ENCODE measurements at regions not wholly inside any gene's neighbourhood (a gene's known extent, or its start where the extent isn't known, plus 50 kb on each side); places are given as distances from the start of the nearest gene placed in this dataset.

GRCh38 chr4:37070041-37070440 is 174.5 kb upstream of the NWD2 start:
- no peak for DNase-seq

GRCh38 chr4:37071576-37071975 is 173.0 kb upstream of the NWD2 start:
- DNase-seq = no peak

GRCh38 chr4:37073226-37073840 is 171.2 kb upstream of the NWD2 start:
- no peak for DNase-seq

- no peak for DNase-seq
These were observed 161.6 kb upstream of the NWD2 start for GRCh38 chr4:37082912-37083311.

- no peak for DNase-seq
These were observed 148.6 kb upstream of the NWD2 start for GRCh38 chr4:37095925-37096324.

- no peak for DNase-seq
These were observed 143.4 kb upstream of the NWD2 start for GRCh38 chr4:37101182-37101581.

GRCh38 chr4:37101686-37102085 is 142.9 kb upstream of the NWD2 start:
- DNase-seq = no peak

- DNase-seq = no peak
These were observed 134.8 kb upstream of the NWD2 start for GRCh38 chr4:37109756-37110155.

GRCh38 chr4:37124800-37125199 is 119.7 kb upstream of the NWD2 start:
- DNase-seq = no peak

- no peak for DNase-seq
These were observed 118.5 kb upstream of the NWD2 start for GRCh38 chr4:37126051-37126450.

- no peak for DNase-seq
These were observed 114.1 kb upstream of the NWD2 start for GRCh38 chr4:37130465-37130864.

GRCh38 chr4:37132351-37132974 is 112.1 kb upstream of the NWD2 start:
- no peak for DNase-seq

GRCh38 chr4:37132975-37133360 is 111.6 kb upstream of the NWD2 start:
- no peak for DNase-seq

- DNase-seq = no peak
These were observed 106.4 kb upstream of the NWD2 start for GRCh38 chr4:37138019-37138653.

GRCh38 chr4:37138789-37139188 is 105.8 kb upstream of the NWD2 start:
- DNase-seq = no peak

GRCh38 chr4:37139987-37140386 is 104.6 kb upstream of the NWD2 start:
- DNase-seq = no peak

- no peak for DNase-seq
These were observed 98.3 kb upstream of the NWD2 start for GRCh38 chr4:37146260-37146659.

GRCh38 chr4:37157476-37158167 is 86.9 kb upstream of the NWD2 start:
- DNase-seq = no peak

- DNase-seq = no peak
These were observed 83.9 kb upstream of the NWD2 start for GRCh38 chr4:37160653-37161052.

GRCh38 chr4:37165844-37166243 is 78.7 kb upstream of the NWD2 start:
- no peak for DNase-seq

GRCh38 chr4:37169956-37170355 is 74.6 kb upstream of the NWD2 start:
- no peak for DNase-seq

- DNase-seq = no peak
These were observed 56.4 kb upstream of the NWD2 start for GRCh38 chr4:37188100-37188499.
